ENCODE measurements at regions not wholly inside any gene's neighbourhood (a gene's known extent, or its start where the extent isn't known, plus 50 kb on each side); places are given as distances from the start of the nearest gene placed in this dataset.
"Not testable (repeated sequence)": the region's sequence is repeated elsewhere in the genome, so short reads cannot be mapped to it uniquely, and the experiment has no call there.

- DNase-seq (ENCODE audit: low read depth) = not testable (repeated sequence)
Measured at GRCh38 chr3:75604286-75604934, 59.7 kb upstream of the FRG2C start.

DNA sequence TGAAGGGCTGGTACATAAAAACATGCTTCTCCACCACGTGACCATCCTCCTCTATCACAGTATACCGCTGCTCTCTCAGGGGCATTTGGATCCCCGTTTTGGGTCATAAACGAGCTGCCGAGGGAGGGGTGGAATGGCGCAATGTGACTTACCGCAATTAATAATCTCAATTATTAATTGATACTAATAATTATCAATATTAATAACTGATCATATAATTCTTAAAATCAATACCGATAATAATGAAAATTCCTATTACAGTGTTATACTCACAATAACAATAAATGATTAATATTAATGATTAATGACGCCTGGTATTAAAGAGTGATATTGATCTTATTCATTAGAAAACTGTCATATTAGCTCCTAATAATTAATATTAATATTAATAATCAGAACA is 56.1 kb upstream of the FRG2C start:
- DNase-seq (ENCODE audit: low read depth) = not testable (repeated sequence)

GRCh38 chr3:75609598-75609997 is 54.5 kb upstream of the FRG2C start:
- DNase-seq (ENCODE audit: low read depth) = not testable (repeated sequence)

DNA sequence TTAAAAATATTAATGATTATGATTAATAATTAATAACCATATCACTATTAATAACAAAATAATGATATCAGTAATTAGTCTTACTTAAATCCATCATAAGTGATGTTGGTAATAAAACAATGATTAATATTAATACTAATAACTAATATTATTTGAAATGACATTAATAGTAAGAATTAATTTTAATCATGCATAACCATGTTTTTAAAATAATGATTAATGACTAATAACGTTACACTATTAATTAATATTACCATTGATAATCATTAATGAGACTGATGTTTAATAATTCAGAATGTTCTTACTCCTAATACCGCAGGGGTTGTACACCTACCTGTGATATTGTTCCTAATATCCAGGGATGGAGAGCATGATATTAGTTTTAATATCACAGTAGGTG is 53.4 kb upstream of the FRG2C start:
- DNase-seq (ENCODE audit: low read depth) = no peak

GRCh38 chr3:75611724-75612460 is 52.2 kb upstream of the FRG2C start:
- not testable (repeated sequence) for DNase-seq (ENCODE audit: low read depth)
